HG03520 (cell line): ENCODE measurements at regions not wholly inside any gene's neighbourhood (a gene's known extent, or its start where the extent isn't known, plus 50 kb on each side); places are given as distances from the start of the nearest gene placed in this dataset.

Source experiments
- ATAC-seq: cut with Tn5 transposase; IDR thresholded peaks from one replicate; pipeline ENCODE4 v1.9.1; 2021; ENCODE audit warnings: mild to moderate bottlenecking, moderate library complexity; ENCODE audit not compliant: unreplicated experiment

GRCh38 chr2:60400462-60401246 lies 152.8 kb downstream of the BCL11A start:
- ATAC-seq = no peak

DNA sequence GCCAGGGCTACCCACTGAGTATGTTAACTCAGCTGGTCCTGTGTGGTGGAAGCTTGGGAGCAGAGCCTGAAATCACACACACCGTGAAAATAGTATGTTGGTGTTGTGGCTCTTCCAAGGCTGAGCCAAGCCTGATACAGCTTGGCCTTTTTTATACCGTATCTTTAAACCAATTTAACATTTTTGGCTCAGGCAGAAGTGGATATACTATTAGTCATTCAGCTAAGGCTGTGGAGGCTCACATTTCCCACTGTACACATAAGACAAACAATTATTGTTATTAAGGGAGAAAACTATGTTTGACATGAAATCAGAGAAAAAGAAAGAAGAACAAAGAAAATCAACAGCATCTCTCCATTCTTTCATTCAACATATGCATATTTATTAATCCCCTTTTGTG lies 159.0 kb downstream of the BCL11A start:
- no peak for ATAC-seq

- no peak for ATAC-seq
These were observed 161.6 kb downstream of the BCL11A start for GRCh38 chr2:60391649-60392375.

- ATAC-seq = no peak
These were observed 162.2 kb downstream of the BCL11A start for GRCh38 chr2:60391230-60391629.

DNA sequence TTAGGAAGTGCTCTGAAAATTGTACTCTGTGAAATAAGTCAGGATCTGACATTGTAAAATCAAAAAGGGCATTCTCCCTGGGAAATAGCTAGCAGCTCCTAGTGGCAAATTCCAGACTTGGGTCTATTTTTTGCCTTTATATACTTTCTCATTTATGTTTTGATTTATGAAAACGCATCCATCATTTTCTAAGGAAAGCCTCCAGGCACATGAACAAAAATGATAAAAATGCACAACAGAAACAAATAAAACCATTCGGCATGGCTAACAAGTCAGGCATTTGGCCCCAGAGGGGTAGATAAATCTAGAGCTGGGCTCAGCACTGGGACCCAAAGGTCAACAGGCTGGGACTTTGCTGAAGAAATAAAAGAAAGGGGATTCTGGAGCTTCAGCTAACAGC lies 167.0 kb downstream of the BCL11A start:
- no peak for ATAC-seq

- no peak for ATAC-seq
These were observed 167.8 kb downstream of the BCL11A start for GRCh38 chr2:60385648-60386047.

GRCh38 chr2:60383401-60384143 lies 169.9 kb downstream of the BCL11A start:
- no peak for ATAC-seq

DNA sequence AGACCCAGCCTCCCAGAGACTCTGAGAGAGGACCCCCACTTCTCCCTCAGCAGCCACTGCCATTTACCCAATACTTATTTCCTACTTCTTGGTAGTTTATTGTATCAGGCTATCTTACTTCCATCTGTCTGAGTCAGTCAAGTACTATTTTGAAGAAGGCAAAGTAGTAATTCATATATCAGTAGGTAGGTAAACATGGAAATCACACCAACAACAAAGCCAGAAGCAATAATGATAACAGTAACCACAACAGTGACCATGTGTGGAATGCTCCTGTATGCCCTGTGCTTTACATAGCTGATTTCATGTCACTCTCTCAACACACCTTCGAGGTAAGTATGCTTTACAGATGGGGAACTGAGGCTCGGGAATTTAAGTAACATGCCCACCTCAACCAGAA lies 173.0 kb downstream of the BCL11A start:
- ATAC-seq = no peak

DNA sequence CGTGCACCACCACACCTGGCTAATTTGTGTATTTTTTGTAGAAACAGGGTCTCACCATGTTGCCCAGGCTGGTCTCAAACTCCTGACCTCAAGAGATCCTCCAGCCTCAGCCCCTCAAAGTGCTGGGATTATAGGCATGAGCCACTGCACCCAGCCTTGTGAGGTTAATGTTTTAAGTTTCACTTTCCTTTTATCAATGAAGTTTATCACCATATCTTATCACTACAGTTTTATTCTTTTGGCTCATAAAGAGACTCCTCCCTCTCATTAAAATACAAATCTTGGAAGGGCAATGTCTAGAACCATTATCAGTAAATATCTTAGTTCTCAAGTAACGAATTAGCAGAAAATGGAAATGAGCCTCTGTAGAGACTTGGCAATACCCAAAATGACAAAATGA lies 173.8 kb downstream of the BCL11A start:
- ATAC-seq = no peak

DNA sequence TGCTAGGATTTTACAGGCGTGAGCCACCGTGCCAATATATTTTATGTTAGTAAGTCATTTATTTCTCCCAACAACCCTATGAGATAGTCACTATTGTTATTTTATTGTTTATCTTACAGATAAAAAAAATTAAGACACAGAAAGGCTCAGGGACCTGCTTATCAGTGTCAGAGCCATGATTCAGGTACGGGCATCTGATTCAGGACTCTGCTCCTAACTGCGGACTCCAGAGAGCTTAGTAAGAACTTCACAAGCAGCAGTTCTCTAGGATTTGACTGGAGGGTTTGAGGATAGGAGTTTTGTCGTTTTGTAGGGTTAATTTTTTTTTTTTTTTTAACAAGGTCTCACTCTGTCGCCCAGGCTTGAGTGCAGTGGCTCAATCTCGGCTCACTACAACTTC lies 174.2 kb downstream of the BCL11A start:
- ATAC-seq = no peak

DNA sequence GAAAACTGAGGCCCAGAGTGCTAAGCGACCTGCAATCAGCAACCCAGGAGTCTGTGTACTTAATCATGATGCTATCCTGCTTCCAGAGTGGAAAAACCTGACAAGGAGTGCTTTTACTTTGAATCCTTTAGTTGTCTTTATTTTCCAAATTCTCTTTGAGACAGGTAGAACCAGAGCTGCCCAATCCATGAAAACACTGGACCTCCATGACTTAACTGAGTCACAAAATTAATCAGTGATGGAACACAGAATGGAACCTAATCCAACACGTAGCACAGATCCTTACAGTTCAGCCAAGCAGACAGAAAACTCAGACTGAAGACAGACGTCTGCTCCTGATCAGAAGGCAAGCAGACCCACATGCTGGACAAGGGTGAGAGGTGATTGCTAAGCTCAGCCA lies 175.6 kb downstream of the BCL11A start:
- no peak for ATAC-seq

DNA sequence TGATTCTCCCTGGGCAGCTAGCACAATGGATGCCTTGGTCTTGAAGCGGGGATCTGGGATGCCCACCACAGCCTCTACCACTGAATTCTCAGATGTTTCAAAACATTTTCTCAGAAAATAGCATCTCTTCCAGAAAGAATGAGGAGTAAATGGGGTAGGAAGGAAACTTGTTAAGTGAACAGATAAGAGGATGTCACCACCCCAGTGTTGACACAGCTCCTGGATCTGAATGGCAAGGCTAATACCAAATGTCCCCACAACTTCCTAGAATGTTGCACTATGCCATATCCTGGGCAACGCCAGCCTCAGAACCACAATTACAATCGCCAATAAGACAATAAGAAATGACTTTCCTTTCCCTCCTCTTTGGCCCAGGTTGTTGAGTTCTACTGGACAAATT lies 177.2 kb downstream of the BCL11A start:
- no peak for ATAC-seq

- no peak for ATAC-seq
These were observed 181.8 kb downstream of the BCL11A start for GRCh38 chr2:60371681-60372080.

- ATAC-seq = no peak
These were observed 182.2 kb downstream of the BCL11A start for GRCh38 chr2:60371219-60371618.

DNA sequence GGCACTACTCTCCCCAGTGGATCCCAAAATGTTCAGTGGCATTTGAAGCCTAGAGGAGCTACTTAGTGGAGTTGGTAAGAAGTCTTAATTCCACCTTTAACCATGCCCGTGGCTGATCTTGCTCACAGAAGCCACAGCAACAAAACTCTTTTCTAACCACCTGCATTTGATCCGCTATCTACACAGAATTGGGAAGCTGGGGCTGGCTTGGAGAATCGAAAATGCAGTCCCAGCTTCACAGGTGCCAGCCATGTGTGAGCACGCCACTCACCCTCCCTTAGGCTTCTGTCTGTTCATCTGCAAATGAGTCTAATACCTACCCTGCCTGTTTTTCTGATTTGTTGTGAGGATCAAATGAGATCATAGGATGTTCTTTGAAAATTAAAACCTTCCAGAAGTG lies 182.6 kb downstream of the BCL11A start:
- no peak for ATAC-seq

- no peak for ATAC-seq
These were observed 185.0 kb downstream of the BCL11A start for GRCh38 chr2:60368456-60368855.

DNA sequence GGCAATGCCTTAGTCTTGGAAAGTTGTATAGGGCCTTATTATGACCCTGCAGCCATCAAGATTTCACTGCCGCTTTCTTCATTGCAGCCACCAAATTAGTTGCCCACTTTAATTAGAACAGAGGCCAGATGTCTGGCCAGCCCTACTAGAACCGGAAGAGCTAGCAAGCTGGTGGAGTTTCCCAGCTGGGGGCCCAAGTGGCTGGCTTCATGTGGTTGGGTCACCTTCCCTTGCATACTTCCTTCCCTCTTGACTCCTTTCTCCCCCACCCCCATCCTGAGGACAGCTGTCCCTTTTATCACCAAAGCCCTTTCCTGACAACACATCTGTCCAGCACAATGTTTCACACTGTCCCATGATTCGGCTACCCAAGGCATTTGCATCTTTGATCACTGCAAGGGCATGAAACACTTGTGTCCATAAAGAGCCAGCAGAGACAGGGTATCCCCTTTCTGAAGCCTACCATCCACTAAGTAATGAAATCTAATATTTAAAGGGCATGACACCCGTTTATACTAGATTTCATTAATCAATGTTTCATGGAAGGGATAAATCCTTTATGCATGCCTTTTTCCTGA lies 187.2 kb downstream of the BCL11A start:
- ATAC-seq = no peak

GRCh38 chr2:60365556-60365955 lies 187.9 kb downstream of the BCL11A start:
- no peak for ATAC-seq

DNA sequence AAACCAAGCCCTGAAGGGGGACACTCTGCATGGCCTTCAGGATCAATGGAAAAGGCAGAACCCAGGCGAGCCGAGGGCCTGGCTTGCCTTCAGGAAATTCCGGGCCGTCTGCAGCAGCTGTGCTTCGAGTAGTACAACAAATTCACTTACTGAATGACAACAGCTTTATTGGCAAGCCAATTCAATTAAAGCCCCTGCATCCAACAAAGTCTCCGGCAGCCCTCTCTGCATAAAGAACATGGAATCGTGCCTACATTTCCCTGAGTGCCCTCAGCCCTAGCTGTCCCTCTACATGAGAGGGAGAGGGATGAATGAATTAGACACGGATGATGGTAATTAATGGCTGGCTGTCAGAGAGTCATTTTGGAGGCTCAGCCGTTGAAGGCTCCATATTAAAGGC lies 189.0 kb downstream of the BCL11A start:
- ATAC-seq = no peak

DNA sequence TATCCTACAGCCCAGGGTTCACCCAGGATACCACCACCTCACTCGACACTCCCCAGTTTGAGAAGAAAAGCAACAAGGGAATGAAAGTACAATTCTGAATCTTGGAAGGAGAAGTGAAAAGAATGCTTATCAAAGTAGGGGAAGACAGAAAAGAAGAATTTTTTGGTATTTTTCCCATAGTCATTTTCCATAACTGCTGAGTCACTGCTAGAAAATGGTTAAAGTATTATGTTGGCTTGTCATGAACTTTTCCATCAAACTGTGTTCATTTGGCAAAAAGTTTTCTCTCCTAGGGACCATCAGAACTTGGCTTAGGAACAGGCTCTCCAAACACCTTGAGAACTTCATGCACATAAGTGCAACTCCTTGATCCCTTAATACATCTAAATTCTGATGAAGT lies 192.0 kb downstream of the BCL11A start:
- ATAC-seq = no peak

DNA sequence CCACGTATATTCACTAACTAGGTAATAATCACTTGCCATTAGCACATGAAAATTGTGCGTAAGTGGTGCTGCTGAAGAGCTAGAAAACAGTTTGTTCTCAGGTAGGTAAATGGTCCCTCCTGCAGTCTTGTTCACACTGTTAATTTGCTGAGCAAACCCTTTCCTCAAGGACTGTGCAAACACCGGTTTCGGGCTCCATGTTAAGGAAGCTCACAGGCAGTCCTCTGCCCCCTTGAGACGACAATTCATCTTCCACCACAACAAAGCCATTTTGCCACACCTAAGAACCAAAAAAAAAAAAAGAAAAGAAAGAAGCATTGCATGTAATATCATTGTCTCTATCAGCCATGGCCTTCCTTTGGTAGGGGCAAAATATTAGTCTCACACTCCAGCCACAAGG lies 193.9 kb downstream of the BCL11A start:
- no peak for ATAC-seq
